MM.1S (cell line): ENCODE measurements at regions not wholly inside any gene's neighbourhood (a gene's known extent, or its start where the extent isn't known, plus 50 kb on each side); places are given as distances from the start of the nearest gene placed in this dataset.
"Not testable (repeated sequence)": the region's sequence is repeated elsewhere in the genome, so short reads cannot be mapped to it uniquely, and the experiment has no call there.

Source experiments
- DNase-seq: peaks from one replicate; pipeline ENCODE4 v3.0.0-alpha.2; 2015
- H2AFZ ChIP-seq: fragments of 300-600 bp; sonication (generic); 2 replicates; pipeline ENCODE4 v1.6.0; 2016; ENCODE audit warnings: antibody characterized with exemption, low read length
- H3F3A ChIP-seq: fragments of 300-600 bp; sonication (generic); 2 replicates; pipeline ENCODE4 v1.6.1; 2016; ENCODE audit warnings: mild to moderate bottlenecking, antibody characterized with exemption, low read length, moderate library complexity, mixed read lengths; ENCODE audit not compliant: insufficient read depth
- H3K27ac ChIP-seq: fragments of 300-600 bp; sonication (generic); 2 replicates; pipeline ENCODE4 v1.5.1; 2016; ENCODE audit warnings: mild to moderate bottlenecking, low read length
- H3K27me3 ChIP-seq: fragments of 300-600 bp; sonication (generic); replicated peaks from 2 replicates; pipeline ENCODE4 v1.6.0; 2016; ENCODE audit warnings: low read length; ENCODE audit not compliant: insufficient read depth
- H3K36me3 ChIP-seq: fragments of 300-600 bp; sonication (generic); replicated peaks from 2 replicates; pipeline ENCODE4 v1.6.1; 2016; ENCODE audit warnings: mild to moderate bottlenecking, low read length, mixed read lengths; ENCODE audit not compliant: insufficient read depth
- H3K4me1 ChIP-seq: fragments of 300-600 bp; sonication (generic); 2 replicates; pipeline ENCODE4 v1.6.1; 2016; ENCODE audit warnings: low read length, mixed read lengths
- H3K4me2 ChIP-seq: fragments of 300-600 bp; sonication (generic); 2 replicates; pipeline ENCODE4 v1.6.0; 2016; ENCODE audit warnings: low read depth, low read length
- H3K4me3 ChIP-seq: fragments of 300-600 bp; sonication (generic); 2 replicates; pipeline ENCODE4 v1.5.1; 2016; ENCODE audit warnings: low read length, mixed read lengths
- H3K79me2 ChIP-seq: fragments of 300-600 bp; sonication (generic); 2 replicates; pipeline ENCODE4 v1.6.1; 2016; ENCODE audit warnings: mixed run types, low read length, mixed read lengths
- H3K9ac ChIP-seq: fragments of 300-600 bp; sonication (generic); 2 replicates; pipeline ENCODE4 v1.6.1; 2016; ENCODE audit warnings: low read length, mixed read lengths
- H3K9me2 ChIP-seq: fragments of 300-600 bp; sonication (generic); replicated peaks from 2 replicates; pipeline ENCODE4 v1.6.1; 2016; ENCODE audit warnings: mild to moderate bottlenecking, low read length, mixed read lengths; ENCODE audit not compliant: insufficient read depth
- H3K9me3 ChIP-seq: fragments of 300-600 bp; sonication (generic); replicated peaks from 2 replicates; pipeline ENCODE4 v1.6.1; 2016; ENCODE audit warnings: mild to moderate bottlenecking, low read length, mixed read lengths; ENCODE audit not compliant: insufficient read depth
- H4K20me1 ChIP-seq: fragments of 300-600 bp; sonication (generic); 2 replicates; pipeline ENCODE4 v1.6.1; 2016; ENCODE audit warnings: mild to moderate bottlenecking, low read length, moderate library complexity, mixed read lengths; ENCODE audit not compliant: insufficient read depth
- CTCF ChIP-seq: fragments of 300-600 bp; sonication (generic); IDR thresholded peaks from 2 replicates; pipeline ENCODE4 v1.5.1; 2016; ENCODE audit warnings: antibody characterized with exemption, low read length, mixed read lengths
- EZH2 ChIP-seq: fragments of 300-600 bp; sonication (generic); optimal IDR thresholded peaks from 2 replicates; pipeline ENCODE3; 2017; ENCODE audit warnings: low read depth, mild to moderate bottlenecking, antibody characterized with exemption, low read length, mixed read lengths
- EZH2phosphoT487 ChIP-seq: fragments of 300-600 bp; sonication (generic); IDR thresholded peaks from 2 replicates; pipeline ENCODE4 v1.6.1; 2018; ENCODE audit warnings: antibody characterized with exemption, low read length

GRCh38 chr7:25054819-25055519 lies 70.1 kb downstream of the CYCS start:
- no peak for DNase-seq
- TF ChIP-seq EZH2 = no peak
- TF ChIP-seq CTCF = no peak
- no peak for TF ChIP-seq EZH2phosphoT487
- no peaks in the 10 kb centered on the region for H3K9me2 ChIP-seq
- H3K79me2 ChIP-seq = no peaks in the 10 kb centered on the region
- no peak overlapping the region for H3K9ac ChIP-seq
- no peaks in the 10 kb centered on the region for H3F3A ChIP-seq
- H3K27me3 ChIP-seq = no peaks in the 10 kb centered on the region
- no peaks in the 10 kb centered on the region for H3K4me1 ChIP-seq
- H3K27ac ChIP-seq = no peak overlapping the region
- H4K20me1 ChIP-seq = no peaks in the 10 kb centered on the region
- no peaks in the 10 kb centered on the region for H3K9me3 ChIP-seq
- no peak overlapping the region for H3K4me2 ChIP-seq
- no peaks in the 10 kb centered on the region for H3K36me3 ChIP-seq
- H3K4me3 ChIP-seq = no peak overlapping the region
- no peak overlapping the region for H2AFZ ChIP-seq

GRCh38 chr7:25050223-25050622 lies 70.2 kb upstream of the OSBPL3 start:
- H4K20me1 ChIP-seq = no peaks in the 10 kb centered on the region
- no peak for DNase-seq
- H3K9me3 ChIP-seq = no peaks in the 10 kb centered on the region
- H3K9me2 ChIP-seq = no peaks in the 10 kb centered on the region
- no peaks in the 10 kb centered on the region for H3F3A ChIP-seq
- no peaks in the 10 kb centered on the region for H3K27me3 ChIP-seq
- H3K9ac ChIP-seq = no peak overlapping the region
- no peak overlapping the region for H3K4me3 ChIP-seq
- no peak overlapping the region for H2AFZ ChIP-seq
- no peak overlapping the region for H3K4me2 ChIP-seq
- H3K27ac ChIP-seq = no peak overlapping the region
- no peak for TF ChIP-seq EZH2
- H3K79me2 ChIP-seq = no peaks in the 10 kb centered on the region
- H3K4me1 ChIP-seq = no peaks in the 10 kb centered on the region
- no peaks in the 10 kb centered on the region for H3K36me3 ChIP-seq

GRCh38 chr7:25048444-25048834 lies 68.5 kb upstream of the OSBPL3 start:
- no peaks in the 10 kb centered on the region for H3K36me3 ChIP-seq
- no peaks in the 10 kb centered on the region for H3F3A ChIP-seq
- no peaks in the 10 kb centered on the region for H3K4me1 ChIP-seq
- no peak overlapping the region for H3K27ac ChIP-seq
- H3K9ac ChIP-seq = no peak overlapping the region
- DNase-seq = no peak
- no peaks in the 10 kb centered on the region for H3K9me3 ChIP-seq
- H3K79me2 ChIP-seq = no peaks in the 10 kb centered on the region
- no peaks in the 10 kb centered on the region for H4K20me1 ChIP-seq
- H3K4me3 ChIP-seq = no peak overlapping the region
- no peak overlapping the region for H3K4me2 ChIP-seq
- H3K27me3 ChIP-seq = no peaks in the 10 kb centered on the region
- TF ChIP-seq EZH2phosphoT487 (no peak), EZH2 (no peak), CTCF (no peak)
- no peaks in the 10 kb centered on the region for H3K9me2 ChIP-seq
- H2AFZ ChIP-seq = no peak overlapping the region

- H3K4me3 ChIP-seq = not testable (repeated sequence)
Observed at GRCh38 chr7:25047571-25048443, 67.8 kb upstream of the OSBPL3 start.

More at GRCh38 chr7:25047571-25048443, 67.8 kb upstream of the OSBPL3 start:
- not testable (repeated sequence) for DNase-seq, H3K4me2 ChIP-seq, H2AFZ ChIP-seq, H3K9ac ChIP-seq, H4K20me1 ChIP-seq, H3F3A ChIP-seq, H3K79me2 ChIP-seq, H3K9me3 ChIP-seq, H3K36me3 ChIP-seq, H3K9me2 ChIP-seq, H3K27me3 ChIP-seq, H3K4me1 ChIP-seq, H3K27ac ChIP-seq
